ENCODE measurements at regions not wholly inside any gene's neighbourhood (a gene's known extent, or its start where the extent isn't known, plus 50 kb on each side); places are given as distances from the start of the nearest gene placed in this dataset.

DNA sequence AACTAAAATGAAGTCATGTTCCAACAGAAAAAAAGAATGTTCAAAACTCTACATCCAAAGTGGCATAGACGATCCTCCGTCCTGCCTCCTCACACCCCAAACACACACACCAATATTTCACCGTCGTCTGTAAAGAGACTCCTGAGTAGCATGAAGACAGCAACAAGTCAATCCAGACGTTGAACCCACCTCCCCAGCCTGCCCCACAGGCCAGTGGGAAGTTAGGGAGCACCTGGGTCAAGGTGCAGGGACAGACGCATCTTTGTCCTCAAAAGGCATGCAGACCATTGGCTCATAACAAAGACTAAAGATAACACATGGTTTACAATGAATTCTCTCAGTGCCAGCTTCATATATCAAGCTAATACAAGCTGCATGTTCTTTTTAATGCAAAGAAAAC lies 396.5 kb downstream of the TCERG1L start:
- Histone ChIP-seq H3K27ac (no peak overlapping the region), H3K9me2 (ENCODE audit: insufficient read depth) (no peaks in the 10 kb centered on the region), H3K4me1 (ENCODE audit: insufficient read depth) (no peaks in the 10 kb centered on the region), H3K27me3 (replicated peaks; ENCODE audit: insufficient read depth) (no peaks in the 10 kb centered on the region), H3K4me2 (ENCODE audit: unreplicated experiment) (no peak overlapping the region), H3K9ac (no peak overlapping the region), H4K20me1 (ENCODE audit: insufficient read depth) (no peaks in the 10 kb centered on the region), H3K9me3 (ENCODE audit: low read depth) (no peaks in the 10 kb centered on the region), H3K4me3 (no peak overlapping the region), H3K79me2 (ENCODE audit: insufficient read depth) (no peaks in the 10 kb centered on the region), H3F3A (ENCODE audit: insufficient read depth) (no peaks in the 10 kb centered on the region), H2AFZ (no peak overlapping the region), H3K36me3 (ENCODE audit: low read depth) (no peaks in the 10 kb centered on the region)
- WGBS, 2 experiments (ENCODE audit: low coverage in 1 of 2, low lambda C conversion rate in 2 of 2, missing lambda C conversion rate in 2 of 2) = 18 to 29% methylated on average over 6 of the region's 6 CpGs
- in situ Hi-C loops (cut with MboI) = no loop called here
- DNase-seq = no peak
- no peak for TF ChIP-seq EZH2phosphoT487 (IDR thresholded peaks at IDR 0.05; ENCODE audit: insufficient read depth, low read depth)
- TF ChIP-seq EZH2 (IDR thresholded peaks at IDR 0.05; ENCODE audit: insufficient read depth, poor library complexity, severe bottlenecking) = no peak

- H3K36me3 ChIP-seq (ENCODE audit: low read depth) = no peaks in the 10 kb centered on the region
- H3K79me2 ChIP-seq (ENCODE audit: insufficient read depth) = no peaks in the 10 kb centered on the region
- no peak overlapping the region for H2AFZ ChIP-seq
- 10 to 17% methylated on average over 4 of the region's 4 CpGs for WGBS, 2 experiments (ENCODE audit: low coverage in 1 of 2, low lambda C conversion rate in 2 of 2, missing lambda C conversion rate in 2 of 2)
- no peaks in the 10 kb centered on the region for H3K9me2 ChIP-seq (ENCODE audit: insufficient read depth)
- no peaks in the 10 kb centered on the region for H3K9me3 ChIP-seq (ENCODE audit: low read depth)
- H3K9ac ChIP-seq = no peak overlapping the region
- in situ Hi-C loops (cut with MboI) = no loop called here
- H3K4me2 ChIP-seq (ENCODE audit: unreplicated experiment) = no peak overlapping the region
- DNase-seq = no peak
- no peaks in the 10 kb centered on the region for H4K20me1 ChIP-seq (ENCODE audit: insufficient read depth)
- no peaks in the 10 kb centered on the region for H3K27me3 ChIP-seq (replicated peaks; ENCODE audit: insufficient read depth)
- no peaks in the 10 kb centered on the region for H3F3A ChIP-seq (ENCODE audit: insufficient read depth)
- no peak overlapping the region for H3K4me3 ChIP-seq
- TF ChIP-seq EZH2 (IDR thresholded peaks at IDR 0.05; ENCODE audit: insufficient read depth, poor library complexity, severe bottlenecking) (no peak), EZH2phosphoT487 (IDR thresholded peaks at IDR 0.05; ENCODE audit: insufficient read depth, low read depth) (no peak)
- no peaks in the 10 kb centered on the region for H3K4me1 ChIP-seq (ENCODE audit: insufficient read depth)
- no peak overlapping the region for H3K27ac ChIP-seq
These were observed 390.1 kb downstream of the TCERG1L start for GRCh38 chr10:130921461-130921860.

DNA sequence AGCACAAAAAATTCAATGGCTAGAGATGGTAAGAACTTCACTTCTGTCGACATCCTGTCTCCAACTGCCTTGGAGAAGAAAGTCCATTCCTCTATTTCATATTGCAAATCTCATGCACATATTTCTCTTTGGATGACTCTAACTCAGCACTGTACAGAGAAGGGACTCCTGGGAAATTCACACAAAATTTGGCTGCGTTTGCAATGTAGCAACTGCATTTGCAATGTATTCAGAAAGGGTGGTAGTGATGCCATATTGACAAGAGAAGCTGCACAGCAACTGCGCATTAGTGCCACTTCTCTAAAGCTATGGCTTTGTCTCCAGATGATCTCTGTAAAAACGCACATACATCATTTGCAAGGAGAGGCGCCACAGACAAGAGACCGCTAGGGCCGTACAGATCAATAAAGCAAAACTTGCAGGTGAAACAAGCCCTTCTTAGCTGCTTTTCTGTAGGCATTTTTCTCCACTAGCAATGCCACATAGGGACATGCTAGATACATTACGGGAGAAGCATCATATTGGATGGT lies 389.5 kb downstream of the TCERG1L start:
- Histone ChIP-seq H3K4me3 (no peak overlapping the region), H4K20me1 (ENCODE audit: insufficient read depth) (no peaks in the 10 kb centered on the region), H3K36me3 (ENCODE audit: low read depth) (no peaks in the 10 kb centered on the region), H3K4me2 (ENCODE audit: unreplicated experiment) (no peak overlapping the region), H3K27ac (no peak overlapping the region), H3K9me2 (ENCODE audit: insufficient read depth) (no peaks in the 10 kb centered on the region), H3K9ac (no peak overlapping the region), H3F3A (ENCODE audit: insufficient read depth) (no peaks in the 10 kb centered on the region), H3K27me3 (replicated peaks; ENCODE audit: insufficient read depth) (no peaks in the 10 kb centered on the region), H3K9me3 (ENCODE audit: low read depth) (no peaks in the 10 kb centered on the region), H3K4me1 (ENCODE audit: insufficient read depth) (no peaks in the 10 kb centered on the region), H2AFZ (no peak overlapping the region), H3K79me2 (ENCODE audit: insufficient read depth) (no peaks in the 10 kb centered on the region)
- TF ChIP-seq EZH2phosphoT487 (IDR thresholded peaks at IDR 0.05; ENCODE audit: insufficient read depth, low read depth) = no peak
- no peak for TF ChIP-seq EZH2 (IDR thresholded peaks at IDR 0.05; ENCODE audit: insufficient read depth, poor library complexity, severe bottlenecking)
- in situ Hi-C loops (cut with MboI) = no loop called here
- 39 to 41% methylated on average over 8 of the region's 8 CpGs for WGBS, 2 experiments (ENCODE audit: low coverage in 1 of 2, low lambda C conversion rate in 2 of 2, missing lambda C conversion rate in 2 of 2)
- no peak for DNase-seq

- Histone ChIP-seq H4K20me1 (ENCODE audit: insufficient read depth) (no peaks in the 10 kb centered on the region), H3K4me3 (no peak overlapping the region), H3K27me3 (replicated peaks; ENCODE audit: insufficient read depth) (no peaks in the 10 kb centered on the region), H3K79me2 (ENCODE audit: insufficient read depth) (no peaks in the 10 kb centered on the region), H3K27ac (no peak overlapping the region), H3K9ac (no peak overlapping the region), H3K4me1 (ENCODE audit: insufficient read depth) (no peaks in the 10 kb centered on the region), H3K9me3 (ENCODE audit: low read depth) (no peaks in the 10 kb centered on the region), H3K4me2 (ENCODE audit: unreplicated experiment) (no peak overlapping the region), H3F3A (ENCODE audit: insufficient read depth) (no peaks in the 10 kb centered on the region), H2AFZ (no peak overlapping the region), H3K9me2 (ENCODE audit: insufficient read depth) (no peaks in the 10 kb centered on the region), H3K36me3 (ENCODE audit: low read depth) (no peaks in the 10 kb centered on the region)
- WGBS, 2 experiments (ENCODE audit: low coverage in 1 of 2, low lambda C conversion rate in 2 of 2, missing lambda C conversion rate in 2 of 2) = 9 to 11% methylated on average over 5 of the region's 5 CpGs
- TF ChIP-seq EZH2 (IDR thresholded peaks at IDR 0.05; ENCODE audit: insufficient read depth, poor library complexity, severe bottlenecking) = no peak
- no peak for TF ChIP-seq EZH2phosphoT487 (IDR thresholded peaks at IDR 0.05; ENCODE audit: insufficient read depth, low read depth)
- DNase-seq = no peak
- in situ Hi-C loops (cut with MboI) = no loop called here
These were observed 387.9 kb downstream of the TCERG1L start for GRCh38 chr10:130923596-130923995.

Data from GM23248 (cell line).